ENCODE measurements at regions not wholly inside any gene's neighbourhood (a gene's known extent, or its start where the extent isn't known, plus 50 kb on each side); places are given as distances from the start of the nearest gene placed in this dataset.
"Not testable (repeated sequence)": the region's sequence is repeated elsewhere in the genome, so short reads cannot be mapped to it uniquely, and the experiment has no call there.

GRCh38 chr14:97993508-97994019 lies 1196.4 kb downstream of the VRK1 start:
- no peak for DNase-seq

GRCh38 chr14:97994020-97994531 lies 1196.9 kb downstream of the VRK1 start:
- DNase-seq, result no peak

GRCh38 chr14:97995038-97995437 lies 1197.9 kb downstream of the VRK1 start:
- DNase-seq, result no peak

GRCh38 chr14:97995531-97995930 lies 1198.3 kb downstream of the VRK1 start:
- no peak for DNase-seq

- no peak for DNase-seq
Observed at GRCh38 chr14:98006008-98006407, 1208.8 kb downstream of the VRK1 start.

- no peak for DNase-seq
Observed at GRCh38 chr14:98008381-98009113, 1211.4 kb downstream of the VRK1 start.

- not testable (repeated sequence) for DNase-seq
Observed at GRCh38 chr14:98009177-98009576, 1212.0 kb downstream of the VRK1 start.

GRCh38 chr14:98010784-98011183 lies 1213.6 kb downstream of the VRK1 start:
- DNase-seq, result no peak

- DNase-seq, result no peak
Observed at GRCh38 chr14:98014851-98015615, 1217.9 kb downstream of the VRK1 start.

GRCh38 chr14:98015921-98016320 lies 1218.7 kb downstream of the VRK1 start:
- DNase-seq, result no peak

GRCh38 chr14:98018628-98019027 lies 1221.4 kb downstream of the VRK1 start:
- no peak for DNase-seq

- DNase-seq, result no peak
Observed at GRCh38 chr14:98022541-98023520, 1225.6 kb downstream of the VRK1 start.

- no peak for DNase-seq
Observed at GRCh38 chr14:98028162-98028561, 1231.0 kb downstream of the VRK1 start.

- no peak for DNase-seq
Observed at GRCh38 chr14:98035396-98035795, 1236.6 kb downstream of the BCL11B start.

GRCh38 chr14:98037831-98038230 lies 1234.2 kb downstream of the BCL11B start:
- DNase-seq, result no peak

- no peak for DNase-seq
Observed at GRCh38 chr14:98056946-98057345, 1215.1 kb downstream of the BCL11B start.

- DNase-seq, result no peak
Observed at GRCh38 chr14:98059106-98059505, 1212.9 kb downstream of the BCL11B start.

GRCh38 chr14:98062083-98062482 lies 1209.9 kb downstream of the BCL11B start:
- DNase-seq, result no peak

GRCh38 chr14:98069712-98070171 lies 1202.3 kb downstream of the BCL11B start:
- DNase-seq, result no peak

GRCh38 chr14:98070536-98070935 lies 1201.5 kb downstream of the BCL11B start:
- no peak for DNase-seq

- no peak for DNase-seq
Observed at GRCh38 chr14:98074111-98074510, 1197.9 kb downstream of the BCL11B start.

- DNase-seq, result no peak
Observed at GRCh38 chr14:98077176-98077575, 1194.8 kb downstream of the BCL11B start.
